MM.1S (cell line): ENCODE measurements at regions not wholly inside any gene's neighbourhood (a gene's known extent, or its start where the extent isn't known, plus 50 kb on each side); places are given as distances from the start of the nearest gene placed in this dataset.

Experiments
- DNase-seq: peaks from one replicate; pipeline ENCODE4 v3.0.0-alpha.2; 2015
- H2AFZ ChIP-seq: fragments of 300-600 bp; sonication (generic); 2 replicates; pipeline ENCODE4 v1.6.0; 2016; ENCODE audit warnings: antibody characterized with exemption, low read length
- H3F3A ChIP-seq: fragments of 300-600 bp; sonication (generic); 2 replicates; pipeline ENCODE4 v1.6.1; 2016; ENCODE audit warnings: mild to moderate bottlenecking, antibody characterized with exemption, low read length, moderate library complexity, mixed read lengths; ENCODE audit not compliant: insufficient read depth
- H3K27ac ChIP-seq: fragments of 300-600 bp; sonication (generic); 2 replicates; pipeline ENCODE4 v1.5.1; 2016; ENCODE audit warnings: mild to moderate bottlenecking, low read length
- H3K27me3 ChIP-seq: fragments of 300-600 bp; sonication (generic); replicated peaks from 2 replicates; pipeline ENCODE4 v1.6.0; 2016; ENCODE audit warnings: low read length; ENCODE audit not compliant: insufficient read depth
- H3K36me3 ChIP-seq: fragments of 300-600 bp; sonication (generic); replicated peaks from 2 replicates; pipeline ENCODE4 v1.6.1; 2016; ENCODE audit warnings: mild to moderate bottlenecking, low read length, mixed read lengths; ENCODE audit not compliant: insufficient read depth
- H3K4me1 ChIP-seq: fragments of 300-600 bp; sonication (generic); 2 replicates; pipeline ENCODE4 v1.6.1; 2016; ENCODE audit warnings: low read length, mixed read lengths
- H3K4me2 ChIP-seq: fragments of 300-600 bp; sonication (generic); 2 replicates; pipeline ENCODE4 v1.6.0; 2016; ENCODE audit warnings: low read depth, low read length
- H3K4me3 ChIP-seq: fragments of 300-600 bp; sonication (generic); 2 replicates; pipeline ENCODE4 v1.5.1; 2016; ENCODE audit warnings: low read length, mixed read lengths
- H3K79me2 ChIP-seq: fragments of 300-600 bp; sonication (generic); 2 replicates; pipeline ENCODE4 v1.6.1; 2016; ENCODE audit warnings: mixed run types, low read length, mixed read lengths
- H3K9ac ChIP-seq: fragments of 300-600 bp; sonication (generic); 2 replicates; pipeline ENCODE4 v1.6.1; 2016; ENCODE audit warnings: low read length, mixed read lengths
- H3K9me2 ChIP-seq: fragments of 300-600 bp; sonication (generic); replicated peaks from 2 replicates; pipeline ENCODE4 v1.6.1; 2016; ENCODE audit warnings: mild to moderate bottlenecking, low read length, mixed read lengths; ENCODE audit not compliant: insufficient read depth
- H3K9me3 ChIP-seq: fragments of 300-600 bp; sonication (generic); replicated peaks from 2 replicates; pipeline ENCODE4 v1.6.1; 2016; ENCODE audit warnings: mild to moderate bottlenecking, low read length, mixed read lengths; ENCODE audit not compliant: insufficient read depth
- H4K20me1 ChIP-seq: fragments of 300-600 bp; sonication (generic); 2 replicates; pipeline ENCODE4 v1.6.1; 2016; ENCODE audit warnings: mild to moderate bottlenecking, low read length, moderate library complexity, mixed read lengths; ENCODE audit not compliant: insufficient read depth
- CTCF ChIP-seq: fragments of 300-600 bp; sonication (generic); IDR thresholded peaks from 2 replicates; pipeline ENCODE4 v1.5.1; 2016; ENCODE audit warnings: antibody characterized with exemption, low read length, mixed read lengths
- EZH2 ChIP-seq: fragments of 300-600 bp; sonication (generic); optimal IDR thresholded peaks from 2 replicates; pipeline ENCODE3; 2017; ENCODE audit warnings: low read depth, mild to moderate bottlenecking, antibody characterized with exemption, low read length, mixed read lengths
- EZH2phosphoT487 ChIP-seq: fragments of 300-600 bp; sonication (generic); IDR thresholded peaks from 2 replicates; pipeline ENCODE4 v1.6.1; 2018; ENCODE audit warnings: antibody characterized with exemption, low read length

GRCh38 chr5:28346696-28347095, 1308.3 kb upstream of the CDH9 start:
- H3K9ac ChIP-seq, result no peak overlapping the region
- no peaks in the 10 kb centered on the region for H3K9me3 ChIP-seq
- no peak overlapping the region for H3K4me3 ChIP-seq
- H3K9me2 ChIP-seq, result no peaks in the 10 kb centered on the region
- H3F3A ChIP-seq, result no peaks in the 10 kb centered on the region
- no peak for TF ChIP-seq CTCF
- TF ChIP-seq EZH2phosphoT487, result no peak
- TF ChIP-seq EZH2, result no peak
- no peaks in the 10 kb centered on the region for H4K20me1 ChIP-seq
- H3K27me3 ChIP-seq, result no peaks in the 10 kb centered on the region
- H3K4me1 ChIP-seq, result no peaks in the 10 kb centered on the region
- no peaks in the 10 kb centered on the region for H3K79me2 ChIP-seq
- DNase-seq, result no peak
- H2AFZ ChIP-seq, result no peak overlapping the region
- H3K27ac ChIP-seq, result no peak overlapping the region
- H3K4me2 ChIP-seq, result no peak overlapping the region
- H3K36me3 ChIP-seq, result no peaks in the 10 kb centered on the region

- Histone ChIP-seq H3K4me1 (no peaks in the 10 kb centered on the region), H3K9me3 (no peaks in the 10 kb centered on the region), H3F3A (no peaks in the 10 kb centered on the region), H3K4me2 (0 out of 2 replicates have a peak overlapping the region, but pooled peaks have one; percentile 23), H3K9ac (no peak overlapping the region), H3K79me2 (no peaks in the 10 kb centered on the region), H3K4me3 (no peak overlapping the region), H3K27me3 (no peaks in the 10 kb centered on the region), H2AFZ (0 out of 2 replicates have a peak overlapping the region, but pooled peaks have one; percentile 21), H4K20me1 (no peaks in the 10 kb centered on the region), H3K27ac (no peak overlapping the region), H3K9me2 (no peaks in the 10 kb centered on the region), H3K36me3 (no peaks in the 10 kb centered on the region)
- TF ChIP-seq EZH2phosphoT487 (no peak), EZH2 (no peak), CTCF (peak; percentile 77)
- DNase-seq, result peak; percentile 79
Measured at GRCh38 chr5:28344836-28345433, 1306.5 kb upstream of the CDH9 start.

GRCh38 chr5:28329176-28329575, 1290.8 kb upstream of the CDH9 start:
- no peaks in the 10 kb centered on the region for H3K79me2 ChIP-seq
- TF ChIP-seq EZH2, result no peak
- no peak for TF ChIP-seq CTCF
- TF ChIP-seq EZH2phosphoT487, result no peak
- H3K9me2 ChIP-seq, result no peaks in the 10 kb centered on the region
- no peaks in the 10 kb centered on the region for H4K20me1 ChIP-seq
- no peak overlapping the region for H3K4me3 ChIP-seq
- no peaks in the 10 kb centered on the region for H3K9me3 ChIP-seq
- no peak overlapping the region for H2AFZ ChIP-seq
- no peaks in the 10 kb centered on the region for H3K36me3 ChIP-seq
- H3K4me1 ChIP-seq, result no peaks in the 10 kb centered on the region
- no peak overlapping the region for H3K4me2 ChIP-seq
- H3K27me3 ChIP-seq, result no peaks in the 10 kb centered on the region
- H3F3A ChIP-seq, result no peaks in the 10 kb centered on the region
- no peak overlapping the region for H3K9ac ChIP-seq
- H3K27ac ChIP-seq, result no peak overlapping the region
- no peak for DNase-seq
